ENCODE measurements at regions not wholly inside any gene's neighbourhood (a gene's known extent, or its start where the extent isn't known, plus 50 kb on each side); places are given as distances from the start of the nearest gene placed in this dataset.

DNA sequence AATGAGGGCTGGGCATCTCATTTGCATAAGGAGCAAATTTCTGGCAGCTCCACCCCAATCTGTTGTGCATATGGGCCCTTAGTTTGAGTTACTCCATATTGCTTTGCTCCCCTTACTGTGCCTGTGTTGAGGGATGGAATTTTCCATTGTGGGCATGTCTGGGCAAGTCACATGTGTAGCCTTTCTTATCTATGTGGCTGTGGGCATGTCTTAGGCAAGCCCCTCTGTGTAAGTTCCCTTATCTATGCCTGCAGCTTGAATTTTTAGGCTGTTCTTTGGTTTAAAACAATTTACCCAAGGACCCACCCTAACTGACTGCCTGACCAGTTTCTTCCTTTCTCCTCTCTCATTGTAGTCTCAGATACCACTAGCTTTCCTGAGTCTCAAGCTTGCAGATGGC, 405.7 kb upstream of the NCAM2 start:
- no peak for FAIRE-seq

DNA sequence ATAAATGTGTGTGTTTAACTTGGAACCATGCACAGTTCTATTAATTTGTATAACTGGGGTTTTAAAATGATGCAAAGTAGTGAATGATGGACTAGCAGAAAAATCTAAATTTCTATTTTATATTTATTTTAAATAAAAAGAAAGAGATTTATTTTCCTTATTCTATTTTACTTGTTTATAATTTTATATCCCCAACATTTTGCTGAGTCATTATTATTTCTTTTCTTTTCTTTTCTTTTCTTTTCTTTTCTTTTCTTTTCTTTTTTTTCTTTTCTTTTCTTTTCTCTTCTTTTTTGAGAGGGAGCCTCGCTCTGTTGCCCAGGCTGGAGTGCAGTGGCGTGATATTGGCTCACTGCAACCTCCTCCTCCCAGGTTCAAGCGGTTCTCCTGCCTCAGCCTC, 395.0 kb upstream of the NCAM2 start:
- no peak for FAIRE-seq

DNA sequence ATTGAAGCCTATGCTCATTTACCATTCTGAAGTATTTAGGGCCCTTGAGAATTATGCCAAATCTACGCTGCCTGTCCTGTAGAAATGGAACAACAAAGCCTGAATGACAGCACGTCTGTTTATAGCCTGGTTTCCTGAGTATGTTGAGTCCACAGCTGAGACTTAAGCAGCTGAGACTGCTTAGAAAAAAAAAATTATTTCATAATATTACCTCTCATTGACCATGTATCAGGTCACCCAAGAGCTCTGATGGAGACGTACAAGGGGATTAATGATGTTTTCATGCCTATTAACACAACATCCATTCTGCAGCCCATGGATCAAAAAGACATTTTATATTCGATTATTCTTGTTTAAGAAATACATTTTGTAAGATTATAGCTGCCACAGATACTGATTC, 387.2 kb upstream of the NCAM2 start:
- no peak for FAIRE-seq

DNA sequence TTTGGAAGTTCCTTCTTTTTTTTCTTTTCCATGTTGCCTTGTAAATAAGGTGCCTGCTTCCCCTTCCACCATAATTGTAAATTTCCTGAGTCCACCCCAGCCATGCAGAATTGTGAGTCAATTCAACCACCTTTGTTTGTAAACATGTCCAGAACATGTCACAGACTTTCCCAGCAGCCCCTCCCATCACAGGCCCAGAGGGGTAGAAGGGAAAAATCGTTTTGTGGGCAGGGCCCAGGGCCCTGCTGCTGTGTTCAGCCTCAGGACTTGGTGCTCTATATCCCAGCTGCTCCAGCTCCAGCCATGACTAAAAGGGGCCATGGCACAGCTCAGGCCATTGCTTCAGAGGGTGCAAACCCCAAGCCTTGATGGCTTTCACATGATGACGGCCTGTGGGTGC, 384.6 kb upstream of the NCAM2 start:
- no peak for FAIRE-seq

DNA sequence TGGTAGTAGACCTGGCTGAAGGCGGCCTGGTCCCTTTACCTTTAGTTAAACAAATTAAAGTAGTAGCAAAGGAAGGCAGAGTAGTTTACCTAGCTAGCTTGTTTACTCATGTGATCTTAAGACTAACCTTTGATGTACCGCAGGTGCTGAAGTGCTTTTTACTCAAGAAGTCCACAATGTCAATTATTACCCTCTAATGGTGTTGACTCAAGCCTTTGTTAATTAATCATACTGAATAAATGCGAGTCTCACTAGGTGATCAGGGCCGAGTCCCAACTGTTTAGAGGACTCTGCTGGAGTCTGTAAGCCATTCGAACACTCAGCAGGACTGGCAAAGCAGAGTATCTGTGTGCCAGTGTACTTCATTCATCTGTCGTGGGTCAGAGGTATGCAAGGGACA, 381.1 kb upstream of the NCAM2 start:
- FAIRE-seq, result no peak

DNA sequence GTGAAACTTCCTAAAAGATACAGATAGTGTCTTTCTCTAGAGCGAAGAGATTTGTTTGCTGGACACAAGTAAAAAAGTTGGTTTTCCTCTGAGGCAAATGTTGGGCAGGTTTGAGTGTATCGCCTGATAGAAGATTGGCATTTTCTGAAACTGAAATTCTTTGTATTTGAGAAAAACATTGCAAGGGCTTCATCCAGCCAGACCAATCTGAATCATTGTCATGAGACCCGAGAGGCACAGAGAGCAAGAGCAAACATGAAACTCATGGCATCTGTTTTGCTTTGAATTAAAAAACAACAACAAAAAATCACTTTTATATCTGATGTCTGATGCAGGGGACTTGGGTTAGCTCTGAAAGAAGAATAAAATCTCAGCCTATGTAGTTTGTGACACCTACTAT, 379.3 kb upstream of the NCAM2 start:
- FAIRE-seq, result no peak

DNA sequence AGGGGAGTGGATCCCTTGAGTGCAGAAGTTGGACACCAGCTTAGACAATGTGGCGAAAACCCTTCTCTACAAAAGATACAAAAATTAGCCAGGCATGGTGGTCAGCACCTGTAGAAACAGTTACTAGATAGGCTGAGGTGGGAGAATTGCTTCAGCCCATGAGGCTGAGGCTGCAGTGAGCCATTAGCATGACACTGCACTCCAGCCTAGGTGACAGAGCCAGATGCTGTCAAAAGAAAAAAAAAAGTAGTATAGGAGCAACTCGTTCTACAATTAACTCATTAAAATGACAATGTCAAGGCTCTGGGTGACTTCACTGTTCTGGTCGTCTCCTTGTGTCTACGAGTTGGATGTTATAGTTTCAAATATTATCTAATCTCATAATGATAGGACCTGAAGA, 370.6 kb upstream of the NCAM2 start:
- no peak for FAIRE-seq

DNA sequence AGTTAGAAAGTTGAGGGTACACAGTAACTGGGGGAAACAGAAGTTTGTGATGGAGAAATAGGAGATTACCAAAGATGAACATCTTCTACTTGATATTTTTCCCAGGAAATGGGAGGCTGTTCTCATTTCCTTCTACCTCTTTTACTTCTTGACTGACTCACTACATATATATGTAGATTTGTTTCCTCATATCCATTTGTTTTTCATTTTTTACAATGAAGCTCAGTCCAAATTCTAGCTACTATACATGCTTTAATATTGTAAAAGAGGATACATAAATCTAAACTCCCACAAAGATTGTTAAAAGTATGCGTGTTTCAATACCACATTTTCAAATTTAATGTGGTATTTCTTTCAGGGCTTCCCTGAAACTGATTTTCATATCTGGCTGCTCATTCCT, 366.6 kb upstream of the NCAM2 start:
- no peak for FAIRE-seq

DNA sequence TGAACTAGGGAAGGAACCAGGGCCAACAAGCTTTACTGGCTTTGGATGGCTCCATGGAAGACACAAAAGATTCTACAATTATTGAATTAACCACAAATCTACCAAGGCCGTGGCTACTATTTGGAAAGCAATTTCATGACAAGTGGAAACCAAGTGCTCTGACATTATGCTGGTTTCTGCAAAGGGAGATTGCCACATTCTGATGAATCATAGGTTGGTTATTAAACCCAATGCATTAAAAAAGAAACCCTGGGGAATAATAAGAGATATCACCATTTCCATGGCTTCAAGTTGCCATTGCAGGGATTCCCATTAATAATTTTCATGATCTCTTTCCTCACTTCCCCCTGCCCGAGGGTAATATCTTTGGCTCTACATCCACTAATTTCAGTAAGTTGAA, 359.2 kb upstream of the NCAM2 start:
- no peak for FAIRE-seq

DNA sequence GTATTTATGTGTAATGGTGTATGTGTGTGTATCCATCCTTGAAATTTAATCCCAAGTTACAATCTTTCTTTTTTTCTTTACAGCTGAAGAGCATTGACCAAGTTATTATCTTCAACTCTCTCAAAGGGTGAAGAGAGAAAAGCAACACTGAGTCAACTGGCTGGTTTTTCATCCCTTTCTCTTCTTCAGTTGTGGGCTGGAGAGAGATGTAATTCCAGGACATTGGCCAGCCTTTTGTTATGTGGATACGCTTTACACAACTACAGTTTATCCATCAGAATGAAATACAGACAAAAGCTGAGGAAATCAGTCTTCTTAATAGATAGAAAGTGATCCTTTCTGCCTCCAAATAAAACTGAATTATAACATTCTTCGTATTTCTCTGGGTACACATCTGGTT, 357.0 kb upstream of the NCAM2 start:
- FAIRE-seq, result no peak

DNA sequence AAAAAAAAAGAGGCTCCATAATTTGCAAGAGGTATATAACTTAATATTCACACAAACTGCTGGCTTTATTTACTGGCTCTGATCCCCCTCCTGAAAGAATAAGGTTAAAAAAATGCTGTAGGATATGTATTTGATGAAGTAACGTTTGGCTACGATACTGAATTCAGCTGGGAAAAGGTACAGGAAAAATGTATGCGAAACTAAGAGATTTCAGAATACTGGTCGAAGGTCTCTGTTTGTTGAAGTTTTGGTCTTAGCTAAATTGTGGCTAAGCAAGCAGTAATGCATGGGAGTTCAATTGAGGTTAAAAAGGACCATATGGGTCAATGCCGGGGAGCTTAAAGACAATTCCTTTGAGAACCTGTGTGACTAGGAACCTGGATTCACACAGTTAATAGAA, 355.5 kb upstream of the NCAM2 start:
- no peak for FAIRE-seq

DNA sequence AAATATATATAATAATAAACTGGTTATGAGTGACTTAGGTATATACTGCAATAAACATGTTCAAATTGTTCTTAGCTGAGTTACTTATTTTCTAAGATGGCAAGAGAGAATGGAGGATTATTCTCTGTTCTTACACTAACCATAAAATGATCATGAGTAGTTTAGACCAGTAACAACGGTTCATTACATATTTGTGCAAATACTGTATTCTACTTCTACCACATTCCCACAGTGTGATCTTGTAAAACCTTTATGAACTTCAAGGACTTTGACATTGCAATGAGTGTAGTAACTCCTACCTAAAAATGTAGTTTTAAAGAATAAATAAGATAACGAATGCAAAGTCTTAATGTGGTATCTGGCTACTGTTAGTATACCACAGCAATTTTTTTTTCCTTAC, 353.7 kb upstream of the NCAM2 start:
- FAIRE-seq, result no peak

DNA sequence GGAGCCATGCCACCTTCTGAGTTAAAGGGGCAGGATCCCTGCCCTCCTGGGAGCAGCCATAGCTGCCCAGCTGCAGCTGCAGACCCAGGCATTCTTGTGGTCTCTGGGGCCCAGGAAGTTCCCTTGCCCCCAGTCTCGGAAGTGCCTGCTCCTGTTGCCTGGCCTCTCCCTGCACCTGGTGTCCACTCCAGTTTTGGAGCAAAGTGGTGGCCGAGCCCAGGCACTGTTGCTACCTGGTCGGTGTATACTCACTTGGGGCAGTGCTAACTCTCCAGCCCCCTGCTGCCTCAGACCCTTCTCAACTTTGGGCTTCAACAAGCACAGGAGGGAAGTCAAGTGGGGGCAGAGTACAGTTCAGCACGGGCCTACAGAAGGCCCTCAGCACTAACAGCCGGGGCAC, 352.9 kb upstream of the NCAM2 start:
- no peak for FAIRE-seq

DNA sequence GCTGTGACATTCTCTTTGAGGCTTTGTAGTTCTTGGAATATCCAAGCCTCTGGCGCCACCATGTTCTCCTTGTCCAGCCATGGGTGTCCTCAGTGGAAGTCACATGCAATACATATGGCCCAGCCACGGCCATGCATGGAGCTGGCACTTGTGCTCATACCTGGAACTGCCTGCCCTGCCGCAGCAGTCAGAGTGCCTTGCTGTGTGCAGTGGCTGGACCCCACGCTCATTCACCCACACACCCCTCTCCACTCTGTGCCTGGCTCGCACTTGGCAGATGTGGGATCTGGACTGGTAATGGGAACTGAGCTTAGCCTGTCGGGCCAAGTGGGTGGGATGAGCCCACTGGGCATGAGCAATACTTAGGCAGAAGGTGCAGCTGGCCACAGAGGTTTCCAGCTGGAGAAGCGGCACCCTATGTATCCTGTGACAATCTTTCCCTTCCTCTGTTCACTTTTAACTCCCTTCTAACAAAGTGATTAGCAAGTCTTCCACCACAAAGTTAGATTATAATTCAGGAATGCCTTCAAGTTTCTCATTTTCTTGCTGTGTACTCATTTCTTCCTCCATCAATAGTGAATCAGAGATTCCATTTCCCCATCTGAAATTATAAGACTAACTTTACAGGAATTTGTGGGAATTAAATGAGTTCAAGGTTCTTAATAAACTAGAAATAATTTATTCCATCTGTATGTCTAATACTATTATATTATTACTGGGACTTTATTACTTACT, 351.6 kb upstream of the NCAM2 start:
- no peak for FAIRE-seq

DNA sequence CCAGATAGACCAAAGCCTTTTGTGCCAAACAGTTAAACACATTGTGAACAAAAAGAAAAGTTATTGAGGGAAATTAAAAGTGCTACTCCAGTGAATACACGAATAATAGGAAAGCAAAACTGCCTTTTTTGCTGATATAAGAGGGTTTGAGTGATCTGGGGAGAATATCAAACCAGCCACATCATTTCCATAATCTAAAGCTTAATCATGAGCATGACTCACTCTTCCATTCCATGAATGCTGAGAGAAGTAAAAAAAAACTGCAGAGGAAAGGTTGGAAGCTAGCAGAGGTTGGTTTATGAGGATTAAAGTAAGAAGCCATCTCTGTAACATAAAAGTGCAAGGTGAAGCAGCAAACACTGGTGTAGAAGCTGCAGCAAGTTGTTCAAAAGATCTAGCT, 350.6 kb upstream of the NCAM2 start:
- FAIRE-seq, result no peak

DNA sequence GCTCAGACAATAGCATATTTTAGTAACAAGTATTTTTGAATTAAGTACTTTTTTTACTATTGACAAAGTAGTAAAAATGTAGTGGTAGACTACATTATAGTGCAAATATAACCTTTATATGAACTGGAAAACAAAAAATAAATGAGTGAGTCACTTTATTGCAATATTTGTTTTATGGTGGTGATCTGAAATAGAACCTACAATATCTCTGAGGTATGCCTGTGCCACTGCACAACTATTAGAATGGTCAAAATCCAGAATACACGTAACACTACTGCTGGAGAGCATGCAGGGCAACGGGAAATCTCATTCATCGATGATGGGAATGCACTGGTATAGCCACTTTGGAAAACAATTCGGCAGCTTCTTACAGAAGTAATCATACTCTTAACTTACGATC, 349.0 kb upstream of the NCAM2 start:
- FAIRE-seq, result no peak

DNA sequence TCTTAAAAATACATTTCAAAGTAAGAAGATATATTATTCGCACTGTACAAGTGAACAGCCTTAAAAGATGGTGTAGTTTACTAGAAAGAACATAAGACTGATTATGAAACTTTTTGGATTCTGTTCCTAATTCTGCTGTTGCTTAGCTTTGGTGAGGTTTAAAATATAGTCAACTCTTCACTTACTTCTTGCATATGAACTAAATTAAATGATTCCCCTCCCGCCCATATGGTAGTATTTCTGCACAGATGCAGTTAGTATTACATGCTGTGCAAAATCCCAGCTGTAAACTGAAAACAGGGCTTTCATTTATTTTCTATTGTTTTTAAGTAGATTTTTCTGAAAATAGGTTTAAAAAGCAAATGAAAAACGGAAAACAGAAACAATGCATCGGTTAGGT, 345.4 kb upstream of the NCAM2 start:
- FAIRE-seq, result no peak

DNA sequence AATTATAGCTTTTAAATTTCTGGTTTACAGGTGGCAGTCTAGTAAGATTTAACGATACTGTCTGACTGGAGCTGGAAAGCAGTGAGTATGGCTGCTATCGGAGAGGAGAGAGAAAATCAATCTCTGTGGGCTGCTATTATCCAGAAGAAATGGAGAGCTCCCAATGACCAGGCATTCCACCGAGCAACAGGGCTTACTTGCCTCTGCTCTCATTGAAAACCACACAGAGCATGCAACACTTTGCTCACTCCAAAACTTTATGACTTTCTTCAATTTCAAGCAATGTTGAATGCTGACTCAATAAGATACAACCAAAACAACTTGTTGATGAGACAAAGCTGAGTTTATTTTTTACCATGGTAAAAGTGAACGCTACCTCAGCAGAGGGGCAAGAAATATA, 337.0 kb upstream of the NCAM2 start:
- FAIRE-seq, result no peak

DNA sequence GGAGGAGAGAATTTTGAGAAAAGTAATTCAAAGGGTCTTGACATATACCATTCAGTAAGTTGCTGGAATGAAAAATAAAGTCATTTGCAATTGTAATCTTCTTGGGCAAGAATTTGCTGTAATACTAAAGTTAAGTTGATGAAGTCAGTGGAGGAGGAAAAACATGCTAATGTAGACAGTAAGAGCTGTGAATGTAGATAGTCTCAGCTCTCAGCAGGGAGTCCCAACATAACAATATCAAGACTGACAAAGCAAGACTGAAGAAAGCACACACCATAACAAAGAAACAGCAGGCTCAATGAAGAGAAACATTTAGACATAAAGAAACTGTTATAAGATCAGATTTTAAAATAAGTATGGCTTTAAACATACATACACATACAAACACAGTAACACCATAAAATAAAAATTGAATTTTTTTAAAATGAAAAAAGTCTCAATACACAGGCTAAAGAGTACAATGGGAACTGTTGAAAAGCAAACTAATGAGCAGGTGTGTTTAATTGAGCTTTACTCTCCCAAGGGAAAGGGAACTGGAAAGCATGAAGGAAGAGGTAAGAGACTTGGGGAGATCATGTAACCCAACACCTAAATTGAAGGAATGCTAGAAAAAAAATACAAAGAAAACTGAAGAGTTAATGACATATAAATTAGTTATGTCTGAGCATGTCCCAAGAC, 336.3 kb upstream of the NCAM2 start:
- FAIRE-seq, result no peak

DNA sequence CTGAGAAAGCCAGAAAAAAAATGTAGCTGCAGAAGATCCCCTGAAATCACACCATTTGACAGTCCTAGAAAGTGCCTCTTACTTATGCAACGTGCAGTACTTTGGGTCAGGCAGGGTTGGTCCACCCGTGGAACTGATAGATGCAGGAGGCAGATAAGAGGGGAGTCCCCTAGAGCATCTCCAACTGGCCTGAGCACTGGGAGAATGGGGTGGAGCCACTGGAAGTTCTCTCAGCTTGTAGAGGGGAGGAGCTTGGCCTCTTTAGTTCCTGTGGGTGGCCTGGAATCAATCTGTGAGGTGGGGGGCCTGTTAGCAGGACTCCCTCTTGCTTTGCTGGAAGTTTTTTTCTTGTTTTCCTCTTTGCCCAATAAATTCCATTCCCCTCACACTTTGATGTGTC, 335.7 kb upstream of the NCAM2 start:
- FAIRE-seq, result no peak

DNA sequence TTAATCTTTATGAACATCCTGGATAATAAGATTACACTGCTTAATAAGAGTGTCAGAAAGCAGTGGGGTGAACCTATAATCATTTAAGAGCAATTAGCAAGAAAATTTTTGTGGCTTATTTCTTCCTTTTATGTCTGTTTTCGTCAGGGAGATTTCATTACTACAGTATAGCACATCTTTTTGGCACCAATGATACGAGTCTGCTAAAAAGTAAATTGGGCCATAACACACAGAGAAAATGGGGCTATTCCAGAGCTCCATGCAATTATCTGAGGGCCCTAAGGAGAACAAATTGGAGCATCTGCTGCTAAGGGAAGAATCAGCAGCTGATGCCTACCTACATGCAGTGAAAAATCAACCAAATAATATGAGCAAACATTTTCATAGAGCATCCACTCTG, 330.3 kb upstream of the NCAM2 start:
- no peak for FAIRE-seq

DNA sequence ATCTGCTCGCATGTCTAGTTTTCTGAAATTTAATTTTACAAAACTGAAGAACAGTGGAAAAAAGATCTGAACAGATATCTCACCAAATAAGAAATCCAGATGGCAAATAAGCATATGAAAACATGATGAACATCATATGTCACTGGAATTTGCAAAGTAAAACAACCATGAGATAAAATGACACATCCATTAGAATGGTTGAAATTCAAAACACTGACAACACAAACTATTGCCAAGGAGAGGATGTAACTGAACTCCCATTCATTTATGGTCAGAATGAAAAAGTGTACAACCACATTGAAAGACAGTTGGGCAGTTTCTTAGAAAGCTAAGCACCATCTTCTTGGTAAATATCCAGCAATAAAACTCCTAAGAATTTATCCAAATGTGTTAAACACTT, 312.7 kb upstream of the NCAM2 start:
- FAIRE-seq, result no peak

DNA sequence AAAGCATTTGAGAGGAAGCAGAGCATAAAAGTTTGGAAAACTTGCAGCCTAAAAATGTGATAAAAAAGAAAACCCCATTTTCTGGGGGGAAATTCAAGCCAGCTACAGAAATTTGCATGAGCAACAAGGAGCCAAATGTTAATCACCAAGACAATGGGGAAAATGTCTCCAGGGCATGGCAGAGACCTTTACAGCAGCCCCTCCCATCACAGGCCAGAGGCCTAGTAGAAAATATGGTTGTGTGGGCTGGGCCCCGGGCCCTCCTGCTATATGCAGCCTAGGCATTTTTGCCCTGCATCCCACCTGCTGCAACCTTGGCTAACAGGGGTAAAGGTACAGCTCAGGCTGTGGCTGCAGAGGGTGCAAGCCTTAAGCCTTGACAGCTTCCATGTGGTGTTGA, 299.6 kb upstream of the NCAM2 start:
- FAIRE-seq, result no peak

DNA sequence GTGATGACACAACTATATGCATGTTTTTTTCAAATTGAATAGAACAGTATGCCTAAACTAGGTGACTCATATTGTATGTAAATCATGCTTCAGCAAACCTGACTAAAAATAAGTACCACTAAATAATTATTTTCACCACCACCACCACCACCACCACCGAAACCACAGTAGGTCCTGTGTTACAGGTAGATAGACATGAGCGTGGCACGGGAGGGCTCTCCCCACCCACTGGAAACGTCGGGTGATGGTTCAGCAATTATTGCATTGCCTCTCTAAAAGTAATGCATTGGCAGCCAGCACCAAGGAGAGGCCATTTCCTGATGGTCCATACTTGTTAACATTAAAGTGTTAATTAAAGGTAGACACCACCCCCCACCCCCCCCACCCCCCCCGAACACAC, 297.0 kb upstream of the NCAM2 start:
- no peak for FAIRE-seq

DNA sequence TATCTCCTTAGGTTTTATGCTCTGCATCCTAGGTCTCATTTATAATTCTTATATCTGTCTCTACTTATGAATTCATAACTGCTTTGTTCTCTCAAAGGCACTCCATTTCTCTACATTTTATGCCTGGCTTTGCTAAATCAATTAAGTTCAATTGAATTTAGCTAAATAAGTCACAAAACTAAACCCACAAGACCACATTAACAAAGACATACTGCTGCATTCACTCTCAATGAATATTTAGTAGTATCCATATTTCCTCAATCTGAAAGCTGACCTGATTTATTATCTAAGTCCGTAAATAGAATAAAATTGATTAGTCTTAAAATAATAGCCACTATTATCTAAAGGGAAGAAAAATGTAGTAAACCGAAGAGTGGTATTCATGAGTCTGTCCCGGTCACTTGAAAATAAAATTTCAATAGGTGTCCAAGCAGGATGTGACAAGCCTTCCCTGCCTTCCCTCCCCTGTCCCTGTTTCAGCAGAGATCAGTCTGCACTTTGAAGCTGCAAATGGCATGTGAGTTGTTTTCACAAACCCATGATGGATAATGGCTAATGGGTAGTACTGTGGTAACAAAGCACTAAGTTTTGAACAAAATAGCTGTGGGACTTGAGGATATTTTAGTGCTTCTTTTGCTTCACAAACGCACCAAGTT, 295.0 kb upstream of the NCAM2 start:
- FAIRE-seq, result no peak
